Colonic mucosa (tissue), 4 donors: ENCODE measurements at regions not wholly inside any gene's neighbourhood (a gene's known extent, or its start where the extent isn't known, plus 50 kb on each side); places are given as distances from the start of the nearest gene placed in this dataset.

Experiments
- DNase-seq: peaks from one replicate; pipeline ENCODE4 v3.0.0-alpha.2; 2020
- H3K27ac ChIP-seq: fragments of 200-600 bp; one replicate; pipeline ENCODE4 v1.8.0; 2021
- H3K27me3 ChIP-seq: fragments of 200-600 bp; one replicate; pipeline ENCODE4 v1.8.0; 2021
- H3K36me3 ChIP-seq: fragments of 200-600 bp; one replicate; pipeline ENCODE4 v1.8.0; 2021
- H3K4me1 ChIP-seq: fragments of 200-600 bp; one replicate; pipeline ENCODE4 v1.8.0; 2021; ENCODE audit warnings: mild to moderate bottlenecking
- H3K4me3 ChIP-seq: fragments of 200-600 bp; one replicate; pipeline ENCODE4 v1.8.0; 2021
- H3K9ac ChIP-seq, 2 donors: one replicate each; pipeline ENCODE4 v1.7.0; 2013; ENCODE audit warnings: control low read depth in 2 of 2, low read depth in 2 of 2, low read length in 2 of 2
- H3K9me3 ChIP-seq: fragments of 200-600 bp; one replicate; pipeline ENCODE4 v1.8.0; 2021
- intact Hi-C: fragments of 100-400 bp; cut with DNase I; formaldehyde crosslinking; loops from one replicate; pipeline ENCODE4 v1.14.1; 2022
- TF ChIP-seq, protein P1 (sequence below): fragments of 200-600 bp; IDR thresholded peaks from one replicate; pipeline ENCODE4 v1.8.0; 2022; ENCODE audit warnings: antibody characterized with exemption, mild to moderate bottlenecking
- donor health status: healthy.
- donor health status: DM: no; HTN: no; CAD: no.
- donor health status: DM: no; HTN: no; CAD: no.

DNA sequence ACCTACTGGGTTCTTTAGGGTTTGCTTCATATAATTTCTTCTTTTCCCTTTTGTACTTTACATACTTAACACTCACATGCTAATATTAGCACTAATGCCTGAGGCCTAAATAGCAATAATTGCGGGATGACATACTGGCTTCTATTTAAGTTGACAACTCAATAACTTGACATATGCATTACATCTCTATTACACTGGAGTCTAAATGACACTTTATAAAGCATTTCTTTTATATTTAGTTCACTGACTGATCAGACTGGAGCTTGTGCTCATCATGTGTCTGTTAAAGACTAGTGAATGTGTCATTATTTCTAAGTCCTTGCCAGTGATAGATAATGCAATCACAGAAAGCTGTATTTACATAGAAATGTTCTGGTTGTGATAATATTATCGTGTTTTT is 472.1 kb upstream of the SEMA3A start:
- Histone ChIP-seq H3K4me1 (no peaks in the 10 kb centered on the region), H3K9me3 (no peaks in the 10 kb centered on the region), H3K9ac (no peak overlapping the region), H3K4me3 (no peak overlapping the region), H3K36me3 (no peaks in the 10 kb centered on the region), H3K27me3 (no peaks in the 10 kb centered on the region), H3K27ac (no peak overlapping the region)
- DNase-seq: no peak
- TF ChIP-seq, protein P1, sequence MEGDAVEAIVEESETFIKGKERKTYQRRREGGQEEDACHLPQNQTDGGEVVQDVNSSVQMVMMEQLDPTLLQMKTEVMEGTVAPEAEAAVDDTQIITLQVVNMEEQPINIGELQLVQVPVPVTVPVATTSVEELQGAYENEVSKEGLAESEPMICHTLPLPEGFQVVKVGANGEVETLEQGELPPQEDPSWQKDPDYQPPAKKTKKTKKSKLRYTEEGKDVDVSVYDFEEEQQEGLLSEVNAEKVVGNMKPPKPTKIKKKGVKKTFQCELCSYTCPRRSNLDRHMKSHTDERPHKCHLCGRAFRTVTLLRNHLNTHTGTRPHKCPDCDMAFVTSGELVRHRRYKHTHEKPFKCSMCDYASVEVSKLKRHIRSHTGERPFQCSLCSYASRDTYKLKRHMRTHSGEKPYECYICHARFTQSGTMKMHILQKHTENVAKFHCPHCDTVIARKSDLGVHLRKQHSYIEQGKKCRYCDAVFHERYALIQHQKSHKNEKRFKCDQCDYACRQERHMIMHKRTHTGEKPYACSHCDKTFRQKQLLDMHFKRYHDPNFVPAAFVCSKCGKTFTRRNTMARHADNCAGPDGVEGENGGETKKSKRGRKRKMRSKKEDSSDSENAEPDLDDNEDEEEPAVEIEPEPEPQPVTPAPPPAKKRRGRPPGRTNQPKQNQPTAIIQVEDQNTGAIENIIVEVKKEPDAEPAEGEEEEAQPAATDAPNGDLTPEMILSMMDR: no peak
- intact Hi-C loops: no loop called here

DNA sequence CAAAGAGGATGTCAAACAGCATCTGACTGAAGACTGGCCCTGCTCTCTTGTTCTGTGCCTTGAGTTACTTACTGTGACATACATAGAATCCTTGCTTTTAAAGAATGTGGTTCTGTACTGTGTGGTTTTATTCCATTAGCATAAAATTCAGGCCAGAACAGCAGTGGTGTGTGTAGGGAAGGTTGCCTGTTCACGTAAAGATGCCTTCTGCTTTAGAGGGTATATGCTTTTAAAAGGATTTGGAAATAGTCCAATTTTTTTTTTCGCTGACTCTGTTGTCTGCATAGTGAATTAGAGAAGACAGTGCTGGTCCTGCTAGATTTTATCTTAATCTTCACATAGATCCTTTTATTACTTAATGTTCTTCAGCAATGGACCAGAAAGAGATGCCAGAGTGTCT is 470.8 kb upstream of the SEMA3A start:
- Histone ChIP-seq H3K4me3 (no peak overlapping the region), H3K9ac (no peak overlapping the region), H3K27me3 (no peaks in the 10 kb centered on the region), H3K27ac (no peak overlapping the region), H3K9me3 (no peaks in the 10 kb centered on the region), H3K36me3 (no peaks in the 10 kb centered on the region), H3K4me1 (no peaks in the 10 kb centered on the region)
- DNase-seq: no peak
- intact Hi-C loops: no loop called here
- TF ChIP-seq, protein P1: no peak

DNA sequence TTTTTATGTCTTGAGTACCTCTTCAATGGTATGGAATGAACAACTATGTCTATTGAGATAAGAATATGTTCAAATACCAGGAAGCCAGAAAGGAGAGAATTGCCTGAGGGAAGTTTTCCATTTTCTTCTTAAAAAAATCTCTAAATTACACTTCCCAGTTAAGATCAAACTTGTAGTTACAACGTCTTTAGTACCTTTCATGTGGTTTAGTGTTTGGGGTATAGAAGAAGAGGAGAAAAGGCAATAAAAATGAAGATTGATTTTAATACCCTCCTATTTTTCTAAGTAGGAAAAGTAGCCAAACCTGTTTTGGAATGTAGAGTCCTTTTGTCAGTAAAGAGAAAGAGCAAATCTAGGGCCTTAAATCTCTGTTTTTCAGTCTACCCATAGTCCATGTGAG is 470.0 kb upstream of the SEMA3A start:
- Histone ChIP-seq H3K27ac (no peak overlapping the region), H3K36me3 (no peaks in the 10 kb centered on the region), H3K9me3 (no peaks in the 10 kb centered on the region), H3K4me1 (no peaks in the 10 kb centered on the region), H3K4me3 (no peak overlapping the region), H3K27me3 (no peaks in the 10 kb centered on the region), H3K9ac (no peak overlapping the region)
- TF ChIP-seq, protein P1: no peak
- intact Hi-C loops: no loop called here
- no peak for DNase-seq

DNA sequence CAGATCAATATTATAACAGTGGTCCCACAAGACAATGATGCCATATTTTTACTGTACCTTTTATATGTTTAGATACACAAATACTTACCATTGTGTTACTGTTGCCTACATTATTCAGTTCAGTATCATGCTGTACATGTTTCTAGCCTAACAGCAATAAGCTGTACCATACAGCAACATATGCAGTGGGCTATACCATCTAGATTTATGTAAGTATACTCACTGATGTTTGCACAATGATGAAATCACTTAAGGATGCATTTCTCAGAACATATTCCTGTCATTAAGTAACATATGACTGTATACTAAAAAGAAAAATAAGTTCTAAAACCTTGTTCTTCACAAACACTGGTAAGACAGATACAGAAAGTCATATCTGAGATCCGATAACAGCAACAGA is 468.6 kb upstream of the SEMA3A start:
- Histone ChIP-seq H3K9me3 (no peaks in the 10 kb centered on the region), H3K27me3 (no peaks in the 10 kb centered on the region), H3K4me3 (no peak overlapping the region), H3K9ac (no peak overlapping the region), H3K36me3 (no peaks in the 10 kb centered on the region), H3K27ac (no peak overlapping the region), H3K4me1 (no peaks in the 10 kb centered on the region)
- DNase-seq: no peak
- intact Hi-C loops: no loop called here
- TF ChIP-seq, protein P1: no peak

DNA sequence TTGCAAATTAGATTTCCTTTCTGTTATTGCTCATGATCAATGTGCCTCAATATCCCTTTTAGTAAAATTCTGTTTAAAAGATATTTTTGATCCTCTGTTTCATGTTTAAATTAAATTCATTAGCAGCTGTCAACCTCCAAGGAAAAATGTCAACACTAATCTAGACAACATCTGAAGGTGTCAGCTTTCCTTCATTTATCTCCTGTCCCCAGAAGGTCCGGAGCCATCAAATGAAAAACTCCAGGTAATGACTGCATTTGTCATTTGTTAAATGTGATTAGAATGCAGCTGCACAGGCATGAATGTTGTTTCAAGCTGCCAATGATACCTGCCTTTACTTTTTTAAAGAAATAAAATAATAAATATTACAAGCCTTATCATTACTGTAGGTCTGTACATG is 463.7 kb upstream of the SEMA3A start:
- Histone ChIP-seq H3K27me3 (no peaks in the 10 kb centered on the region), H3K9ac (no peak overlapping the region), H3K27ac (no peak overlapping the region), H3K4me1 (no peaks in the 10 kb centered on the region), H3K36me3 (no peaks in the 10 kb centered on the region), H3K4me3 (no peak overlapping the region), H3K9me3 (no peaks in the 10 kb centered on the region)
- TF ChIP-seq, protein P1: no peak
- intact Hi-C loops: no loop called here
- DNase-seq: no peak

DNA sequence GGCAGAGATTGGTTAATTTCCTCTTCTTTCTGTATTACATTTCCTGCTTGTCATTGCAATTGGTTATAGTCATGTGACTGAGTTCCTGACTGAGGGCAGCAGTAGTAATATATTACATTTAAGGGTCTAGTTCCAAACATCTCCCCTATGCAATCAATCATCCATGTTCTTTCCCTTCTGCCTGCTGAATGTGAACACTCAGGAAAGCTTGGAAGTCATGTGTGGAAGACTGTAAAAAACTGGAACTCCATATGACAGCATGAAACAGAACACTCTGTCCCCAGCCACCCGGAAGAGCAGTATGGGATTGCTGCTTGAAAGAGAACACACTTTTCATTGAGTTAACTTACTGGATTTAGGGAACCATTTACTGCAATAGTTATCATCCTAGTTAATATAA is 459.7 kb upstream of the SEMA3A start:
- Histone ChIP-seq H3K36me3 (no peaks in the 10 kb centered on the region), H3K4me1 (no peaks in the 10 kb centered on the region), H3K4me3 (no peak overlapping the region), H3K27me3 (no peaks in the 10 kb centered on the region), H3K9me3 (no peaks in the 10 kb centered on the region), H3K9ac (no peak overlapping the region), H3K27ac (no peak overlapping the region)
- intact Hi-C loops: no loop called here
- TF ChIP-seq, protein P1: no peak
- DNase-seq: no peak
